Adrenal gland (tissue), 5 donors: ENCODE measurements at regions not wholly inside any gene's neighbourhood (a gene's known extent, or its start where the extent isn't known, plus 50 kb on each side); places are given as distances from the start of the nearest gene placed in this dataset.

Experiments used
- CTCF ChIP-seq, 6 experiments: fragments of 450-650 bp in 4 of 6; fragments of 200-600 bp in 2 of 6; sonication (generic) in 1 of 6; IDR thresholded peaks; 1 replicate in 5 of 6; 2 replicates in 1 of 6; pipeline versions ENCODE4 v1.5.1 to v1.8.0; 2016 to 2021; ENCODE audit warnings: antibody characterized with exemption in 6 of 6, mild to moderate bottlenecking in 2 of 6, moderate library complexity in 1 of 6
- POLR2A ChIP-seq, 2 donors: fragments of 450-650 bp; IDR thresholded peaks; one replicate each; pipeline ENCODE4 v1.6.1; 2017; ENCODE audit warnings: antibody characterized with exemption in 2 of 2, mild to moderate bottlenecking in 2 of 2, moderate library complexity in 1 of 2
- donor health status: DM: no; HTN: no; CAD: no.

DNA sequence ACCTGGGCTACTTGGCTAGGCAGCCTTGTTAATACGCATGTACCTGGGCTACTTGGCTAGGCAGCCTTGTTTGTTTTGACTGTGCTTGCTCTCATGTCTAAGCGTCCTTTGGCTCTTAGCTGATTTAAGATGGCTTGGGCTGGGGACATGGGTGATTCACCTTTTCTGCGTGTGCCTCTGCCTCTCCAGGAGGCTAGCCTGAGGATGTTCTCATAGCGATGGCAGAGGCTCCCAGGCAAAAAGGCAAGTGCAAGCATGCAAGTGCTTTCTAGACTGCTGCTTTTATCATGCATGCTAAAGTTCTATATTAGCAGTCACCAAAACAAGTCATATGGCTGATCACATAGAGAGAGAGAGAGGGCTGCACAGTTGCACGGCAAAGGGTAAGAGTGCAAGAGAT is 300.5 kb downstream of the IRX1 start:
- TF ChIP-seq POLR2A (IDR thresholded peaks at IDR 0.05), result no peak
- no peak for TF ChIP-seq CTCF (IDR thresholded peaks at IDR 0.05)
